22Rv1 (cell line): ENCODE measurements at regions not wholly inside any gene's neighbourhood (a gene's known extent, or its start where the extent isn't known, plus 50 kb on each side); places are given as distances from the start of the nearest gene placed in this dataset.

Experiments used
- H3K27ac ChIP-seq: fragments of 450-650 bp; 2 replicates; pipeline ENCODE4 v1.5.1; 2017
- ZFX ChIP-seq: fragments of 450-650 bp; IDR thresholded peaks from 2 replicates; pipeline ENCODE4 v1.6.1; 2017; ENCODE audit warnings: antibody characterized with exemption, borderline replicate concordance
- TF ChIP-seq, protein P1 (sequence below): fragments of 450-650 bp; IDR thresholded peaks from 2 replicates; pipeline ENCODE4 v1.5.1; 2017; ENCODE audit warnings: mild to moderate bottlenecking

DNA sequence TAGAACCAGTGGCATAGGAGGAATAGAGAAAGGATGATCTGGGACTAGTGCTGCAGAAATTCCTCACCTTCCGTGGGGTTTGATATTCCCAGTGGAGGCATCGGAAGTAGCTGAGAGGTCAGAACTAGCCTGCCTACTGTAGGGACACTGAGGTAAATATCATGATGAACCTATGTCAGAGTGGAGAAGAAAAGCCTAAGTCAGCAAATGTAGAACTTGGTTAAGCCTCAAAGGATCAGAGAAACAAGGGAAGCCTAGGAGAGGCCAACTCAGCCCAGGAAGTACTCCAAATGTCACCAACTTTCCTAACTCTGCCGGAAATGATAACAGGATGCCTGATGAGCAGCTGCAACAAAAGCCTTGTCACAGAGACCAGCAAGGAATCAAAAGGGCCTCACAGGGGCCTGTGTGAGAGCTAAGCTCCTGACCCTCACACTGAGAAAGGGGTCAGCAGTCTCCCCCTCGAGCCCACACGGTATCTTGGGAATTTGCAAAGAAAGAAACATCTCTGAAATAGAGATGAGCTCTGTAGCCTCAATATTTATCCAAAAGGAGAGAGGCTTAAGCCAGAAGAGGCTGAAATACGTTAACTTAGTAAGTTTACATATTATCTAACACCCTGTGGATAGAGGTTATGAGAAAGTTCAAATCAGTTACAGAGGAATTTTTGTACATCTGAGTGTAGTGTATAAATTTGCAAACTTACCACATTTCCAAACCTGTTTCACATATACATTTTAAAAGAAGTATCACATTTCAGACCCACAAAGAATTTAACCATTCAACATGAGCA is 1064.3 kb downstream of the DIAPH3 start:
- no peak overlapping the region for H3K27ac ChIP-seq
- TF ChIP-seq ZFX, result no peak
- TF ChIP-seq, protein P1, sequence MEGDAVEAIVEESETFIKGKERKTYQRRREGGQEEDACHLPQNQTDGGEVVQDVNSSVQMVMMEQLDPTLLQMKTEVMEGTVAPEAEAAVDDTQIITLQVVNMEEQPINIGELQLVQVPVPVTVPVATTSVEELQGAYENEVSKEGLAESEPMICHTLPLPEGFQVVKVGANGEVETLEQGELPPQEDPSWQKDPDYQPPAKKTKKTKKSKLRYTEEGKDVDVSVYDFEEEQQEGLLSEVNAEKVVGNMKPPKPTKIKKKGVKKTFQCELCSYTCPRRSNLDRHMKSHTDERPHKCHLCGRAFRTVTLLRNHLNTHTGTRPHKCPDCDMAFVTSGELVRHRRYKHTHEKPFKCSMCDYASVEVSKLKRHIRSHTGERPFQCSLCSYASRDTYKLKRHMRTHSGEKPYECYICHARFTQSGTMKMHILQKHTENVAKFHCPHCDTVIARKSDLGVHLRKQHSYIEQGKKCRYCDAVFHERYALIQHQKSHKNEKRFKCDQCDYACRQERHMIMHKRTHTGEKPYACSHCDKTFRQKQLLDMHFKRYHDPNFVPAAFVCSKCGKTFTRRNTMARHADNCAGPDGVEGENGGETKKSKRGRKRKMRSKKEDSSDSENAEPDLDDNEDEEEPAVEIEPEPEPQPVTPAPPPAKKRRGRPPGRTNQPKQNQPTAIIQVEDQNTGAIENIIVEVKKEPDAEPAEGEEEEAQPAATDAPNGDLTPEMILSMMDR, result no peak

DNA sequence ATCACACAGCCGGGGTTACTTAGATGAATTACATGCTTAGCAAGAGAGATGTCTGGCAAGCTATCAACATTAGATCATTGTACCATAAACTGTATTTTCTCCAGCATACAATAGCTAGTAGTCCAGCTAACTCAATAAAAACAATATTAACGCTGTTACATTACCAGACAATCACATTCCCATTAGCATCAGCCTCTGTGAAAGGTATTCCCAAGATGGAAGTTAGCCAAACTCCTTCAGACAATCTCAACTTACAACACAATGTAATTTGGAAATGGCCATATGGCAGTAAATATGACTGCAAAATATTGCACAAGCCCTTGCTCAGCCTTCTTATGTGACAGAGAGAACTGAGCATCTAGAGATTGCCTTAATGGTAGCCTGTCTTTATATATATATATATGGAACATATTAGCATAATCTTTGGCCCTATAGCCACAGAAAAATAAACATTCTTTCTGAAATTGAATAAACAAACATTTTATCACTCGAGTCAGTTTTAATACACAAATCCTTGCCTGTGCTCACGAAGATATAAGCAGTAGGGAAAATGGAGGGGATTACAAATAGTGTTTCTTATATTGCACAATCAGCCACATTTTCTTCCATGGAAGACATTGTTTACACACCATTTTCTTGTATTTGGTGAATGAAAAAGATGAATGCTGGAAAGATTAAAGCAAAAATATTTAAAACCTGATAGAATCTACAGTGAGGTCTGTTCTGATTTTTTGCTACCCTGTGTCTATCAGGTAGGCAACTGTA is 1060.5 kb downstream of the DIAPH3 start:
- no peak overlapping the region for H3K27ac ChIP-seq

DNA sequence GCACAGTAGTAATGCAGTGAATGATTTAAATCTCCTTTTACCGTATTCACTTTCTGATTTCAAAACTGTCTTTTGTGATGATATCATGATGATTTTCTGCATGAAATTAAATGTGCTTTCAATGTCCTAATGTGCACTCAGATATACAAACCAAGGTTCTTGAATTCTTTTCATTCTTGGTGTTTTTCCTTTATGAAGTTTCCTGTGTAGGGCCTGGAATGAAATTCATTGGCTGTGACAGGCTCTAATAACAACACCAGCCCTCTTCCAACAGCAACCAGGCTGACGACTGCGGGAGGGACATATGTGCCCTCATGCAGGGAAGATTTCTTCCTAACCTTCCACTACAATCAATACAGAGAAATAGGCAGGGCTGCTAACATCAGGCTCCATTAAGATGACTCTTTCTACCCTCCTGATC is 1052.0 kb downstream of the DIAPH3 start:
- H3K27ac ChIP-seq, result no peak overlapping the region
- TF ChIP-seq ZFX, result no peak
- TF ChIP-seq, protein P1, result no peak

More for the DNA sequence above, 1060.5 kb downstream of the DIAPH3 start:
- no peak for TF ChIP-seq ZFX
- TF ChIP-seq, protein P1, result no peak

DNA sequence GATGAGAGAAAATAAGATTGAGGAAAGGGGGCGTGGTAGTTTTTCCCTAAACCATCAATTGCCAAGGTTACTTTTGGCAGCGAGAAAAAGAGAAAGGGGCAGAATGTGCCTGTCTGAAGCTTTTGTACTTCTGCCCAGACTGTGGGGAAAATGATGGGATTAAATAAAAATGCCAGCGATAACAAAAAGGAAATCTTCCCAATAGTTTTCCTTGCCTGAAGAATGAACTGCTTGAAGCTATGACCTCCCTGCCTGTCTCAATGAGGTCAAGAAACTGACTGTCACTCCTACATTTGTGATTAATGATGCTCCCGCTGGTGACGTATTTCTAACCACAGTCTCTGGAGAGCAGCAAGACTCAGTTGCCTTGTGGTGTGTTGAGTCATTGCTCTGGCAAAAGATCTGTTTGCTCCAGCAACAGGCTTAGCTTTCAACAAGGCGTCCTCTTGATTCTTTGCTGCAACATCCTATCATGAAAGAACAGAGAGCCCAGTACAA is 1051.5 kb downstream of the DIAPH3 start:
- no peak for TF ChIP-seq ZFX
- TF ChIP-seq, protein P1, result no peak
- no peak overlapping the region for H3K27ac ChIP-seq

DNA sequence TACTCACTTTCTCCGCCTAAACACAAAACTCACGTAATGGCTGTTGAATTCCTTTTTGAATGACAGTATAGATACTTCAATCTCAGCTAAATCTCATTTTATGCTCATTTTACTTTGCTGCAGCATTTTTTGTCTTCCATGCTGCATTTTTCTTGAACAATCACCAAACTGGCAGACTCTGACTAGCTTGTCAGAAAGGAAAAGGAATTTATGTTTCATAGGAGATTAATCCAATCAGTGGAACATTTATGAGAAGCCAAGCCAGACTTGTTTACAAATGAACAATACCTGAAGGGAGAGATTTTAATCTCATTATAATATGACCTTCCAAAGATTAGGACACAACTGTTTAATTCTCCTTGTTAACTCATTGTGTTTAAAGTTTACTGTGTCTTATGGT is 1044.3 kb downstream of the DIAPH3 start:
- H3K27ac ChIP-seq, result no peak overlapping the region
- TF ChIP-seq, protein P1, result no peak
- TF ChIP-seq ZFX, result no peak

DNA sequence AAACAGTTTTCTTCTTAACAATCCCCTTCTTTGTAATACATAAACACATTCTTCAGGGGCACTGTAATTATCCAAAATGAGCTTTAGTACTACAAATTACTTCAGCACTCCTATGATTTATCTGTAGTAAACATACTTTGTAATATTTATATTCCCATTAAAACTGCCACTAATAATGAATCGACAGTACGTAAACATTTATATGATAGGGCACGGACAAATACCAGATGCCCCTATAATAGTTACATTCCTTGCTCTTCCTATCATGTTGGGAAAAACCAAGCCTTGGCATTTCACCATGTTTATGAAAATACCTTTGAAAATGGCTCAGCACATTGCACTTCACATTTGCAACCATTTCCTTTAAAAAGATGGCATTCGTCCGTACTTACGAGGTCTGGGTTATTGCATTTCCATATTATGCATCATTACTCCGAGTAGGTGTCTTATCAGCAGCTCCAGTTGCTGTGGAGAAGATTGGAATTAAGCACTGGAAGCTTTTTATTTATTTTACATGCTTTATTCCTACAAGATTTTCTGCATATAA is 1043.4 kb downstream of the DIAPH3 start:
- H3K27ac ChIP-seq, result no peak overlapping the region

More for the DNA sequence above, 1043.4 kb downstream of the DIAPH3 start:
- TF ChIP-seq, protein P1, result no peak
- no peak for TF ChIP-seq ZFX
